Coronary artery (tissue), 2 donors: ENCODE measurements at regions not wholly inside any gene's neighbourhood (a gene's known extent, or its start where the extent isn't known, plus 50 kb on each side); places are given as distances from the start of the nearest gene placed in this dataset.

Experiments
- DNase-seq: peaks from one replicate; pipeline ENCODE4 v3.0.0-alpha.2; 2017; ENCODE audit warnings: low spot score
- H3K27ac ChIP-seq, 2 donors: fragments of 200-600 bp; sonication (generic); one replicate each; pipeline ENCODE4 v1.5.1; 2016 to 2019
- H3K4me3 ChIP-seq: fragments of 200-600 bp; sonication (generic); 2 replicates; pipeline ENCODE4 v1.5.1; 2016; ENCODE audit warnings: mild to moderate bottlenecking, moderate library complexity
- TF ChIP-seq, protein P1 (sequence below): fragments of 200-600 bp; sonication (generic); IDR thresholded peaks from one replicate; pipeline ENCODE4 v1.5.1; 2019; ENCODE audit warnings: antibody characterized with exemption

DNA sequence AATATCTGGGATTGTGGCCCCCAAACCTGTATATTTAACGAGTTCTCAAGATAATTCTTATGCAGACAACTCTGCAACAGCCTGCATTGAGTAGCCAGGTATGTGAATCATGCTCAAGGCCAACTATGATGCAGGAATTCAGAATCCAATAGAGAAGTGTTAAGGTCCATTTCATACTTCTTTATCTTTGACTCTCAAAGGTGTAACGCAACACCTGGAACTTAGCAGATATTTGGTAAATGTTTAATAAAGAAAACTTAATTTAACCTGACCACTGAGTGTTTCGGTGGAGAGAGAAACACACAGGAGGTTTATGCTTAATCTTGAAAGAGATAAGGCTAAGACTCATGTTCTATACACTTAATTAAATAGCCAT lies 156.5 kb upstream of the PLEKHG7 start:
- no peak overlapping the region for H3K27ac ChIP-seq
- TF ChIP-seq, protein P1, sequence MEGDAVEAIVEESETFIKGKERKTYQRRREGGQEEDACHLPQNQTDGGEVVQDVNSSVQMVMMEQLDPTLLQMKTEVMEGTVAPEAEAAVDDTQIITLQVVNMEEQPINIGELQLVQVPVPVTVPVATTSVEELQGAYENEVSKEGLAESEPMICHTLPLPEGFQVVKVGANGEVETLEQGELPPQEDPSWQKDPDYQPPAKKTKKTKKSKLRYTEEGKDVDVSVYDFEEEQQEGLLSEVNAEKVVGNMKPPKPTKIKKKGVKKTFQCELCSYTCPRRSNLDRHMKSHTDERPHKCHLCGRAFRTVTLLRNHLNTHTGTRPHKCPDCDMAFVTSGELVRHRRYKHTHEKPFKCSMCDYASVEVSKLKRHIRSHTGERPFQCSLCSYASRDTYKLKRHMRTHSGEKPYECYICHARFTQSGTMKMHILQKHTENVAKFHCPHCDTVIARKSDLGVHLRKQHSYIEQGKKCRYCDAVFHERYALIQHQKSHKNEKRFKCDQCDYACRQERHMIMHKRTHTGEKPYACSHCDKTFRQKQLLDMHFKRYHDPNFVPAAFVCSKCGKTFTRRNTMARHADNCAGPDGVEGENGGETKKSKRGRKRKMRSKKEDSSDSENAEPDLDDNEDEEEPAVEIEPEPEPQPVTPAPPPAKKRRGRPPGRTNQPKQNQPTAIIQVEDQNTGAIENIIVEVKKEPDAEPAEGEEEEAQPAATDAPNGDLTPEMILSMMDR, result no peak
- no peak overlapping the region for H3K4me3 ChIP-seq
- DNase-seq, result no peak

DNA sequence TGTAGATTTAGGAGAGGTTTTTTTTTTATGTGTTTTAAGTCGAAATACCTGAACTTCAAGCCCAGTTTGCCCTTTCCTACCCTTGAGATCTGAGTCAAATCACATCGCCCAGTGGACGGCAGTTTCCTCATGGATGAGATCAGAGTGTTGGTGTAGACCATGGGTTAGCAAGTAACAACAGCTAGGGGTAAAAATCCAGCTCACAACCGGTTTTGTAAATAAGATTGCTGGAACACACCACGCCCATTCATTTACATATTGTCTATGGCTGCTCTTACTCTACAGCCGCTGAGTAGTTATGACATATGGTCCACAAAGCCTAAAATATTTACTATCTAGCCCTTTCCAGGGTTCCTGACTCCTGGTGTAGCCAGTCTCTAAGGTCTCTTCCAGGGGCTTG lies 158.5 kb upstream of the PLEKHG7 start:
- no peak overlapping the region for H3K4me3 ChIP-seq
- no peak overlapping the region for H3K27ac ChIP-seq
- no peak for DNase-seq
- TF ChIP-seq, protein P1, result no peak

DNA sequence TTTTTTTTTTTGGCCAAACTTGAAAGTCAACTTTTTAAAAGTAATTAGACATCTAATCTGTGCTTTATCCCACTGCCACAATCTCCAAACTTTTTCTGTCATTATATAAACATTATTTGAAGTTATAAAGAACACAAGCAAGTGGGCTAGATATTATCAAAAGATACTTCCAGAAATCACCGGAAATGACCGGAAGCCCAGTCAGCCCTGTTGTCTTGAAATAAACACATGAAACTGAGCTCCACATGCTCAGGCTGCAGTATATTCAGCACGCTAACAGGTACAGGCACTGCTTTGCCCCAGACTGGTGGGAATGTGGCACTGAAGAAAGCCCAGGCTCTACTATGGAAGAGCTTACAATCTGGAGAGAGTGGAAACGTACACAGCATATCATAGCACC lies 158.9 kb upstream of the PLEKHG7 start:
- TF ChIP-seq, protein P1, result no peak
- no peak overlapping the region for H3K4me3 ChIP-seq
- H3K27ac ChIP-seq, result no peak overlapping the region
- no peak for DNase-seq

DNA sequence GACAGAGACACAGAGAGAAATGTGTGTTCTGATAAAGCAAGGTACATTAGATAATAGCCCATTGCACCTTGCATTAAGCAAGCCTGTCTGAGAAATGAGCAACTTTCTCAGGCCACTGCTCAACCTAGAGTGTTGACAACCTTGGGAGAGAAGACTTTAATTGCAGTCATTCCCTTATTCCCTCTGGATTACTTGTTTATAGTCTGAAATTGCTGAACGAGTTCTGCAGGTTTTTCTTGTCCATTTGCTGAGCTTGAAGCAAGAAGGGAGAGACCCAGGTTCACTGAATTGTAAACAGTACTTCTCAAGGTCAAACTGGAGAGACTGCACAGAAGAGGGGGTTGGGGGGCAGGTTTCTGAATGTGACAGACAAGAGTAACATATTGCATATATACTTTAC lies 159.4 kb upstream of the PLEKHG7 start:
- Histone ChIP-seq H3K4me3 (no peak overlapping the region), H3K27ac (no peak overlapping the region)
- no peak for DNase-seq
- TF ChIP-seq, protein P1, result no peak

DNA sequence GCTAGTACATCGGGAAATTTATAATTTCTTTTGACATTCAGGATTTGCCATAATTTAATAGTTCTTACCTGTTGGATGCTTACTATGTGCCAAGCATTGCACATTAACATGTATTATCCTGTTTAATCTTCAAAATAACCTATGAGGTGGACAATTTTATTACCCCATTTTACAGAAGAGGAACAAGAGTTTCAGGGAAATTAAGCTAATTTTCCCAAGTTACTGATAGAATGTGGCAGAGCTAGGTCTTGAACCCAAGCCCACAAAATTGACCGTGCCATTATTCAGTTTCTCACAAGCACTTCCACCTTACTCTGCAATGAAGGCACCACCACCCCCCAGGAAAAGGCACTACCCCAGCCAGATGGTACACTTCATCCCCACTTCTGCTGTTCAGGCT lies 161.1 kb upstream of the PLEKHG7 start:
- DNase-seq, result no peak
- H3K27ac ChIP-seq, result no peak overlapping the region
- H3K4me3 ChIP-seq, result no peak overlapping the region
- TF ChIP-seq, protein P1, result no peak

DNA sequence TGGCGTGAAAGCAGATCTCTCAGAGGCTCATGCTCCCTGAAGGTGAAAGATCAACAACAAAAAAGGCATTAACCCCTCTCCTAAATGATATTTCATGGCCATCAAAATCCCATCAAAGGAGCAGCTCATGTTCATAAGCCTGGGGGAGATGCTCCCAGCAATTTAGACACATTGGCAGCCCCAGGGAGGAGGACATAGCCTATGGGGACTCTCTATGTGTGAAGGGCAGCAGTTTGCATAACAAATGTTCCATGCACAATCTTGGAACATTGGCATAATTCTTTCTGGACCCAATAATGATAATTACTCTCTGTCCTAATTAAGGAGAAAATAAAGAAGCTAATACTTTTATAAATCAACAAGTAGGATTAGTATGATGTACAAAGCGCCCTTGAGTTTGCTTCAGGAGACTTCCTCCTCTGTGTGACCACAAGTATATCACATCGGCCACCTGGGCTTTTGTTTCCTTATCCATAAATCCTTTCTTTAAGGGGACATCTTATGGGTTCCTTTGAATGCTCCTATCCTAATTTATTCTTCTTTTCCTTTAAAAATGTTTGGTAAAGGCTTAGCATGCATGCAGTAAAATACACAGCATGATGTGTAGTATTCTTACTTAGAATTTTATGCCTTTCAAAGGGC lies 161.9 kb upstream of the PLEKHG7 start:
- TF ChIP-seq, protein P1, result no peak
- Histone ChIP-seq H3K27ac (peak overlapping the region in 1 of 2 donors; percentile 12), H3K4me3 (no peak overlapping the region)
- DNase-seq, result no peak

DNA sequence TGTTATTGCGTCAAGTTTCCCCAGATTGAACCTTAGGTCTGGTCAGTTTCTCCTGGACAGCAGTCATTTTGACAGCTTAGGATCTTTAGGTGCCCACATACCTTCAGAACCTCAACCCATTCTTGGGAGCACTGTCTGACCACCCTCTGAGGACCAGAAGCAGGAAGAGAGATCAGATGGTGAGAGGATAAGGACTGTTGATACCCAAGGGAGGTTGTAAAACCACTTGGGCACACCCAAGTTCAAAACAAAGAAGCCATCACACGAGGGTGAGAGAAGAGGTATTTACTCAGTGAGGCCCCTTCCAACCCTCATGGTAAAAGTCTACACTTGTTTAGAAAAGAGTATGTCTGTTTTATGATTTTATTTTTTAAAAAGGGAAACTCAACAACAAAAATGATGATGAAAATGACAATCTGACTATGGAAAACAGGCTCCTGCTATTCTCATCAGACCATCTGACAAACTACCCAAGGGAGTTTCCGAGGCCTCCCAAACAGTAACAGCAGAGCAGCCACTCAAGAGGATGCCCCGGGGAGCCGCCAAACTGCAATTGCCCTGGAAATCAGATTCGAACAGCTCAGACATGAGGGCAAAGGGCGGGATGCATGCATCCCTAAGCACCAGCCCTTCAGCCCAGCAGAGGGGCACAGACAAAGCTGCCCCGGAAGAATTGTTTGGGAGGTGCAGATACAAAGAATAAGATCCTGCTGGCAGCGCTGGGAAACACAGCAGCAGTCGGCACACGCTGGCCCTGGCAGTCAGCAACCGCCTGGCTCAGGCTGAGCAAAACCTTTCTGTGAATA lies 162.6 kb upstream of the PLEKHG7 start:
- Histone ChIP-seq H3K27ac (peak overlapping the region in 1 of 2 donors; percentile 12), H3K4me3 (no peak overlapping the region)
- TF ChIP-seq, protein P1, result no peak
- DNase-seq, result no peak
